ENCODE measurements at regions not wholly inside any gene's neighbourhood (a gene's known extent, or its start where the extent isn't known, plus 50 kb on each side); places are given as distances from the start of the nearest gene placed in this dataset.

GRCh38 chr6:139508576-139508975, 134.1 kb upstream of the CITED2 start:
- no peak for TF ChIP-seq CTCF (IDR thresholded peaks at IDR 0.05; ENCODE audit: insufficient read depth, low read depth, low read length, missing control alignments)
- no peak for DNase-seq (ENCODE audit: low read depth)
- no peak overlapping the region for H3K4me3 ChIP-seq (ENCODE audit: low read depth, low read length)

- TF ChIP-seq CTCF (IDR thresholded peaks at IDR 0.05; ENCODE audit: insufficient read depth, low read depth, low read length, missing control alignments): no peak
- no peak for DNase-seq (ENCODE audit: low read depth)
- H3K4me3 ChIP-seq (ENCODE audit: low read depth, low read length): no peak overlapping the region
These were observed 133.6 kb upstream of the CITED2 start for GRCh38 chr6:139508023-139508422.

GRCh38 chr6:139500977-139501376, 126.5 kb upstream of the CITED2 start:
- H3K4me3 ChIP-seq (ENCODE audit: low read depth, low read length): no peak overlapping the region
- no peak for TF ChIP-seq CTCF (IDR thresholded peaks at IDR 0.05; ENCODE audit: insufficient read depth, low read depth, low read length, missing control alignments)

GRCh38 chr6:139498715-139499114, 124.3 kb upstream of the CITED2 start:
- TF ChIP-seq CTCF (IDR thresholded peaks at IDR 0.05; ENCODE audit: insufficient read depth, low read depth, low read length, missing control alignments): no peak
- no peak overlapping the region for H3K4me3 ChIP-seq (ENCODE audit: low read depth, low read length)
- no peak for DNase-seq (ENCODE audit: low read depth)

More at GRCh38 chr6:139500977-139501376, 126.5 kb upstream of the CITED2 start:
- no peak for DNase-seq (ENCODE audit: low read depth)

- no peak for TF ChIP-seq CTCF (IDR thresholded peaks at IDR 0.05; ENCODE audit: insufficient read depth, low read depth, low read length, missing control alignments)
- DNase-seq (ENCODE audit: low read depth): no peak
- H3K4me3 ChIP-seq (ENCODE audit: low read depth, low read length): no peak overlapping the region
These were observed 123.0 kb upstream of the CITED2 start for GRCh38 chr6:139497345-139497961.

- no peak for TF ChIP-seq CTCF (IDR thresholded peaks at IDR 0.05; ENCODE audit: insufficient read depth, low read depth, low read length, missing control alignments)
- no peak for DNase-seq (ENCODE audit: low read depth)
- H3K4me3 ChIP-seq (ENCODE audit: low read depth, low read length): no peak overlapping the region
These were observed 122.4 kb upstream of the CITED2 start for GRCh38 chr6:139496654-139497344.

Data from GM12865 (cell line).